H1 (cell line): ENCODE measurements at regions not wholly inside any gene's neighbourhood (a gene's known extent, or its start where the extent isn't known, plus 50 kb on each side); places are given as distances from the start of the nearest gene placed in this dataset.

Experiments used
- CTCF ChIA-PET: fragments of 300-600 bp; sonication (Branson Sonifier 250); formaldehyde crosslinking; loops from one replicate; lab custom pipeline; 2021; ENCODE audit not compliant: partially characterized antibody; lab: Charles Lee
- POLR2A ChIA-PET: fragments of 300-600 bp; sonication (Branson Sonifier 250); formaldehyde crosslinking; loops from one replicate; lab custom pipeline; 2021; ENCODE audit warnings: inconsistent platforms; ENCODE audit not compliant: partially characterized antibody; lab: Charles Lee
- DNase-seq, 2 experiments: peaks; one replicate each; pipeline versions ENCODE4 v3.0.0 to v3.0.0-alpha.2; 2010 to 2022; ENCODE audit warnings: low spot score in 2 of 2, low read depth in 1 of 2, mixed read lengths in 1 of 2
- FAIRE-seq: peaks from 2 replicates; lab custom pipeline; 2011; peaks lifted over from hg19 to GRCh38; lab: Jason Lieb, UNC
- H2AFZ ChIP-seq: 2 replicates; pipeline ENCODE4 v1.8.1; 2012; ENCODE audit warnings: low read length, inconsistent platforms
- H2AK5ac ChIP-seq: 2 replicates; pipeline ENCODE4 v1.6.1; 2013; ENCODE audit warnings: low read depth, low read length
- H2BK120ac ChIP-seq: replicated peaks from 2 replicates; pipeline ENCODE3; 2013; ENCODE audit warnings: low read depth, low read length, inconsistent platforms
- H2BK12ac ChIP-seq: 2 replicates; pipeline ENCODE4 v1.6.1; 2013; ENCODE audit warnings: low read depth, low read length
- H2BK15ac ChIP-seq: 2 replicates; pipeline ENCODE4 v1.6.1; 2013; ENCODE audit warnings: low read length
- H2BK20ac ChIP-seq: 2 replicates; pipeline ENCODE4 v1.6.1; 2013; ENCODE audit warnings: low read length
- H2BK5ac ChIP-seq: 2 replicates; pipeline ENCODE4 v1.6.1; 2013; ENCODE audit warnings: low read depth, low read length
- H3K14ac ChIP-seq: 2 replicates; pipeline ENCODE4 v1.6.1; 2013; ENCODE audit warnings: inconsistent platforms; ENCODE audit not compliant: insufficient read length
- H3K18ac ChIP-seq: 2 replicates; pipeline ENCODE4 v1.6.1; 2013; ENCODE audit warnings: low read length; ENCODE audit errors: extremely low read depth
- H3K23ac ChIP-seq: 2 replicates; pipeline ENCODE4 v1.6.1; 2013; ENCODE audit warnings: inconsistent platforms; ENCODE audit not compliant: insufficient read length
- H3K23me2 ChIP-seq: 2 replicates; pipeline ENCODE4 v1.6.1; 2013; ENCODE audit warnings: low read depth, low read length
- H3K27ac ChIP-seq: 2 replicates; pipeline ENCODE4 v1.6.1; 2011; ENCODE audit warnings: low read depth, low read length, inconsistent platforms
- H3K27me3 ChIP-seq, 4 experiments: replicated peaks in 1 of 4; 1 replicate in 1 of 4; 2 replicates in 3 of 4; pipeline versions ENCODE4 v1.6.1 to v1.8.1; 2011 to 2013; ENCODE audit warnings: low read length in 3 of 4, mild to moderate bottlenecking in 3 of 4, inconsistent platforms in 2 of 4, mixed read lengths in 2 of 4, moderate library complexity in 1 of 4; ENCODE audit not compliant: control insufficient read depth in 3 of 4, insufficient read depth in 3 of 4; ENCODE audit errors: extremely low read depth in 1 of 4
- H3K36me3 ChIP-seq, 4 experiments: 2 replicates each; pipeline versions ENCODE4 v1.6.1 to v1.8.1; 2011 to 2013; ENCODE audit warnings: mild to moderate bottlenecking in 4 of 4, low read length in 3 of 4, moderate library complexity in 2 of 4, control low read depth in 1 of 4, inconsistent platforms in 1 of 4; ENCODE audit not compliant: insufficient read depth in 4 of 4, control insufficient read depth in 2 of 4
- H3K4ac ChIP-seq: replicated peaks from 2 replicates; pipeline ENCODE3; 2013; ENCODE audit warnings: low read length, low read depth, mixed read lengths, inconsistent platforms; ENCODE audit not compliant: insufficient read length
- H3K4me1 ChIP-seq, 4 experiments: replicated peaks in 1 of 4; 1 replicate in 1 of 4; 2 replicates in 3 of 4; pipeline versions ENCODE4 v1.6.1 to v1.8.1; 2011 to 2013; ENCODE audit warnings: low read length in 3 of 4, inconsistent platforms in 2 of 4, mixed read lengths in 1 of 4; ENCODE audit not compliant: insufficient read depth in 4 of 4, control insufficient read depth in 3 of 4
- H3K4me2 ChIP-seq, 2 experiments: 2 replicates each; pipeline versions ENCODE4 v1.6.1 to v1.8.1; 2011 to 2013; ENCODE audit warnings: low read depth in 2 of 2, low read length in 2 of 2, control low read depth in 1 of 2, inconsistent platforms in 1 of 2, mild to moderate bottlenecking in 1 of 2; ENCODE audit not compliant: insufficient read depth in 1 of 2
- H3K4me3 ChIP-seq, 4 experiments: fragments of 200-600, 300-600 bp in 1 of 4; sonication (generic), shearing (Covaris generic), sonication (Bioruptor Twin) in 1 of 4; 2 replicates each; pipeline versions ENCODE4 v1.5.1 to v1.8.1; 2011 to 2016; ENCODE audit warnings: low read length in 4 of 4, low read depth in 3 of 4, control low read depth in 2 of 4, inconsistent platforms in 2 of 4, mild to moderate bottlenecking in 2 of 4, mixed read lengths in 1 of 4, moderate library complexity in 1 of 4; ENCODE audit not compliant: insufficient read depth in 2 of 4; ENCODE audit errors: extremely low read depth in 1 of 4
- H3K56ac ChIP-seq: replicated peaks from 2 replicates; pipeline ENCODE3; 2013; ENCODE audit warnings: low read depth, mild to moderate bottlenecking, mixed read lengths, low read length, inconsistent platforms; ENCODE audit not compliant: insufficient read length
- H3K79me1 ChIP-seq: 2 replicates; pipeline ENCODE4 v1.6.1; 2013; ENCODE audit warnings: low read depth, low read length, control low read depth
- H3K79me2 ChIP-seq, 2 experiments: 2 replicates each; pipeline versions ENCODE4 v1.6.1 to v1.8.1; 2012 to 2013; ENCODE audit warnings: low read length in 2 of 2, mild to moderate bottlenecking in 2 of 2, inconsistent platforms in 1 of 2; ENCODE audit not compliant: insufficient read depth in 2 of 2, control insufficient read depth in 1 of 2
- H3K9ac ChIP-seq, 4 experiments: replicated peaks in 1 of 4; 1 replicate in 1 of 4; 2 replicates in 3 of 4; pipeline versions ENCODE4 v1.6.1 to v1.8.1; 2011 to 2013; ENCODE audit warnings: low read depth in 3 of 4, low read length in 3 of 4, control low read depth in 2 of 4, mild to moderate bottlenecking in 2 of 4, moderate library complexity in 2 of 4, inconsistent platforms in 1 of 4; ENCODE audit errors: extremely low read depth in 1 of 4
- H3K9me3 ChIP-seq, 2 experiments: 2 replicates each; pipeline versions ENCODE4 v1.6.1 to v1.8.1; 2012 to 2013; ENCODE audit warnings: mild to moderate bottlenecking in 2 of 2, moderate library complexity in 2 of 2, control low read depth in 1 of 2, inconsistent platforms in 1 of 2, low read depth in 1 of 2, low read length in 1 of 2, mixed read lengths in 1 of 2; ENCODE audit not compliant: insufficient read depth in 2 of 2
- H4K20me1 ChIP-seq, 2 experiments: replicated peaks in 1 of 2; 2 replicates each; pipeline versions ENCODE3 to v1.8.1; 2011 to 2013; ENCODE audit warnings: inconsistent platforms in 2 of 2, low read length in 2 of 2, mild to moderate bottlenecking in 1 of 2; ENCODE audit not compliant: insufficient read depth in 2 of 2, control insufficient read depth in 1 of 2
- H4K5ac ChIP-seq: 2 replicates; pipeline ENCODE4 v1.6.1; 2013; ENCODE audit warnings: low read length, low read depth, mixed read lengths, inconsistent platforms; ENCODE audit not compliant: insufficient read length
- H4K8ac ChIP-seq: 2 replicates; pipeline ENCODE4 v1.8.0; 2013; ENCODE audit warnings: mild to moderate bottlenecking, moderate library complexity, low read length, inconsistent platforms; ENCODE audit not compliant: insufficient read depth; ENCODE audit errors: extremely low read depth
- H4K91ac ChIP-seq: replicated peaks from 2 replicates; pipeline ENCODE3; 2013; ENCODE audit warnings: low read length, mixed read lengths, inconsistent platforms; ENCODE audit not compliant: insufficient read length
- BCL11A ChIP-seq, 2 experiments: IDR thresholded peaks; one replicate each; pipeline ENCODE4 v1.6.1; 2011; ENCODE audit warnings: low read depth in 2 of 2, low read length in 2 of 2, mild to moderate bottlenecking in 2 of 2
- CHD1 ChIP-seq: IDR thresholded peaks from 2 replicates; pipeline ENCODE4 v1.6.1; 2012; ENCODE audit warnings: low read depth, low read length, improper control_type of control experiment
- CREB1 ChIP-seq: IDR thresholded peaks from 2 replicates; pipeline ENCODE4 v1.6.1; 2012; ENCODE audit warnings: inconsistent platforms
- EGR1 ChIP-seq: IDR thresholded peaks from 2 replicates; pipeline ENCODE4 v1.6.1; 2011; ENCODE audit warnings: low read depth, low read length, borderline replicate concordance
- EP300 ChIP-seq, 2 experiments: IDR thresholded peaks; 1 replicate in 1 of 2; 2 replicates in 1 of 2; pipeline ENCODE4 v1.6.1; 2011 to 2012; ENCODE audit warnings: low read depth in 2 of 2, low read length in 2 of 2, mild to moderate bottlenecking in 2 of 2, borderline replicate concordance in 1 of 2, inconsistent platforms in 1 of 2, moderate library complexity in 1 of 2
- RAD21 ChIP-seq, 2 experiments: IDR thresholded peaks in 1 of 2; conservative IDR thresholded peaks in 1 of 2; 2 replicates each; pipeline ENCODE4 v1.6.1; 2011; ENCODE audit warnings: low read depth in 2 of 2, low read length in 2 of 2, improper control_type of control experiment in 1 of 2, inconsistent platforms in 1 of 2, mild to moderate bottlenecking in 1 of 2, moderate library complexity in 1 of 2
- SP2 ChIP-seq: IDR thresholded peaks from 2 replicates; pipeline ENCODE4 v1.6.1; 2012; ENCODE audit warnings: mild to moderate bottlenecking, low read length, inconsistent platforms
- TAF7 ChIP-seq: optimal IDR thresholded peaks from 2 replicates; pipeline ENCODE3; 2011; ENCODE audit warnings: low read depth, mild to moderate bottlenecking, inconsistent platforms, low read length, moderate library complexity, borderline replicate concordance
- TCF12 ChIP-seq: IDR thresholded peaks from 2 replicates; pipeline ENCODE4 v1.6.1; 2011; ENCODE audit warnings: low read depth, mild to moderate bottlenecking, low read length
- WGBS, 2 experiments: shearing (Covaris generic) in 1 of 2; methylation state at CpG; one replicate each; pipeline versions ENCODE4 v1.1.6 to v1.1.7; 2013 to 2015; ENCODE audit warnings: low lambda C conversion rate in 2 of 2, mixed read lengths in 2 of 2, inconsistent platforms in 1 of 2, low coverage in 1 of 2, missing lambda C conversion rate in 1 of 2; ENCODE audit not compliant: insufficient replicate concordance in 2 of 2, insufficient coverage in 1 of 2, insufficient read length in 1 of 2; ENCODE audit errors: extremely low coverage in 1 of 2, missing lambda C conversion rate in 1 of 2; 5-methylcytosine and 5-hydroxymethylcytosine counted together
- TF ChIP-seq, protein P1 (sequence below): IDR thresholded peaks from 2 replicates; pipeline ENCODE4 v1.6.1; 2012; ENCODE audit warnings: low read length, inconsistent platforms
- TF ChIP-seq, protein P2 (sequence below): IDR thresholded peaks from 2 replicates; pipeline ENCODE4 v1.6.1; 2011; ENCODE audit warnings: low read depth, mild to moderate bottlenecking, low read length; ENCODE audit not compliant: insufficient read depth

DNA sequence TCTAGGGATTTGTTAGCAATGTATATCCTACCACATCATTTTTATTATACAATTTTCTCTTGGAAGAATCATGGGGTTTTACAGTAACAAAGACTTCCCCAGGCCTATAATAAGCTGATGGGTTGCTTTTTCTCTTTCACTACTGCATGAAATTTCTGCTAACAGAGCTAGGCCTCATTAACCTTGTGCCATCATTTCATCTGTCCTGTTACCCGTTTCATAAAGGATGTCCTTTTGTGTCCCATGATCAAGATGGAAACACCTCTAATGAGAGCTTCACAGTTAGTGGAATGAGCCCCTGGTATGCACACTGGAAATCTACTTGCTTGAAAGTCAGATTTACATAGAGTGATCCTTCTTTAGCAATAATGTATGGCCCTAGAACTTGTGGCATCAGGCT, 138.7 kb downstream of the RXFP2 start (continued):
- no peak for TF ChIP-seq BCL11A (IDR thresholded peaks at IDR 0.05; ENCODE audit: low read depth in 2 of 2, low read length in 2 of 2)

DNA sequence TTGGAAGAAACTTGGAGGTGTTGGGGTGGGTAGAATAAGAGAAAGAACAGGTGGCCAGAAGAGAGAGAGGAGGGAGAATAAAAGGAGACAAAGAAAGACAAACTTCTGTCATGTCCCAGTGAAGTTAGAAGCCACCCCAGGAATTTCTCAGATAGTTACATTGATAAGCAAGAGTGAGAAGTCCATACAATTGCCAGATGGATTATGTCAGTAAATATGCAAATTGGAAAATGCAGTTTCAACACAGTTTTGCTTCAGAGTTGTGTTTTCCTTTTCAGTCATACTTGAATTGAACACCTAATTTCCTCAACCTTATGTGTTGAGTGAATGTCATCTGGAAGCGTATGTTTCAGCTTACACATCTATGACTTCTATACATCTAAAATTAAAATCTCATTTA, 139.2 kb downstream of the RXFP2 start:
- Histone ChIP-seq H3K36me3 (no peaks in the 10 kb centered on the region), H2BK20ac (no peak overlapping the region), H3K4me1 (no peaks in the 10 kb centered on the region), H2BK12ac (no peak overlapping the region), H3K23me2 (no peaks in the 10 kb centered on the region), H4K20me1 (no peaks in the 10 kb centered on the region), H3K56ac (no peak overlapping the region), H3K4ac (no peak overlapping the region), H2AK5ac (no peak overlapping the region), H3K4me2 (no peak overlapping the region), H3K79me1 (no peaks in the 10 kb centered on the region), H4K91ac (no peak overlapping the region), H3K27ac (no peak overlapping the region), H3K14ac (no peak overlapping the region), H3K18ac (no peak overlapping the region), H2AFZ (no peak overlapping the region), H3K9me3 (no peaks in the 10 kb centered on the region), H3K79me2 (no peaks in the 10 kb centered on the region), H3K27me3 (no peaks in the 10 kb centered on the region), H4K5ac (no peak overlapping the region), H3K23ac (no peak overlapping the region), H2BK5ac (no peak overlapping the region), H2BK120ac (no peak overlapping the region), H3K4me3 (no peak overlapping the region), H3K9ac (no peak overlapping the region), H2BK15ac (no peak overlapping the region), H4K8ac (no peak overlapping the region)
- ChIA-PET POLR2A (no interaction called here), CTCF (interaction anchor here (1.1 kb wide), 2 partner anchors 18 to 368 kb away, joined by 3 read pairs; no protein-coding TSS in a partner anchor)
- DNase-seq = no peak
- no peak for FAIRE-seq
- 87% methylated on average over 1 of the region's 1 CpG; no CpG with 5 or more reads in 1 of the 2 experiments for WGBS, 2 experiments
- TF ChIP-seq EGR1 (no peak), TCF12 (no peak), EP300 (IDR thresholded peaks at IDR 0.05; ENCODE audit: borderline replicate concordance in 1 of 2, low read depth in 2 of 2, low read length in 2 of 2) (no peak), SP2 (no peak), CHD1 (no peak), RAD21 (IDR thresholded peaks at IDR 0.05 in 1 of 2, conservative IDR thresholded peaks at IDR 0.05 in 1 of 2; ENCODE audit: low read depth in 2 of 2, low read length in 2 of 2) (no peak), CREB1 (no peak), TAF7 (no peak)
- TF ChIP-seq, protein P1, sequence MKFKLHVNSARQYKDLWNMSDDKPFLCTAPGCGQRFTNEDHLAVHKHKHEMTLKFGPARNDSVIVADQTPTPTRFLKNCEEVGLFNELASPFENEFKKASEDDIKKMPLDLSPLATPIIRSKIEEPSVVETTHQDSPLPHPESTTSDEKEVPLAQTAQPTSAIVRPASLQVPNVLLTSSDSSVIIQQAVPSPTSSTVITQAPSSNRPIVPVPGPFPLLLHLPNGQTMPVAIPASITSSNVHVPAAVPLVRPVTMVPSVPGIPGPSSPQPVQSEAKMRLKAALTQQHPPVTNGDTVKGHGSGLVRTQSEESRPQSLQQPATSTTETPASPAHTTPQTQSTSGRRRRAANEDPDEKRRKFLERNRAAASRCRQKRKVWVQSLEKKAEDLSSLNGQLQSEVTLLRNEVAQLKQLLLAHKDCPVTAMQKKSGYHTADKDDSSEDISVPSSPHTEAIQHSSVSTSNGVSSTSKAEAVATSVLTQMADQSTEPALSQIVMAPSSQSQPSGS = no peak
- TF ChIP-seq, protein P2, sequence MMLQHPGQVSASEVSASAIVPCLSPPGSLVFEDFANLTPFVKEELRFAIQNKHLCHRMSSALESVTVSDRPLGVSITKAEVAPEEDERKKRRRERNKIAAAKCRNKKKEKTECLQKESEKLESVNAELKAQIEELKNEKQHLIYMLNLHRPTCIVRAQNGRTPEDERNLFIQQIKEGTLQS = no peak
